HEK293T (cell line): ENCODE measurements at regions not wholly inside any gene's neighbourhood (a gene's known extent, or its start where the extent isn't known, plus 50 kb on each side); places are given as distances from the start of the nearest gene placed in this dataset.

Source experiments
- PKNOX1 ChIP-seq: fragments of 450-650 bp; IDR thresholded peaks from 2 replicates; pipeline ENCODE4 v1.6.1; 2016
- TARDBP ChIP-seq: fragments of 450-650 bp; IDR thresholded peaks from 2 replicates; pipeline ENCODE4 v1.6.1; 2016

- no peak for TF ChIP-seq PKNOX1
- TF ChIP-seq TARDBP: no peak
Measured at GRCh38 chr4:170801771-170802170, 712.0 kb upstream of the AADAT start.
